HG02678 (cell line): ENCODE measurements at regions not wholly inside any gene's neighbourhood (a gene's known extent, or its start where the extent isn't known, plus 50 kb on each side); places are given as distances from the start of the nearest gene placed in this dataset.
"Not testable (repeated sequence)": the region's sequence is repeated elsewhere in the genome, so short reads cannot be mapped to it uniquely, and the experiment has no call there.

Experiments used
- ATAC-seq: cut with Tn5 transposase; IDR thresholded peaks from one replicate; pipeline ENCODE4 v1.9.1; 2021; ENCODE audit warnings: mild to moderate bottlenecking, moderate library complexity; ENCODE audit not compliant: unreplicated experiment

GRCh38 chr2:220782609-220783113, 789.4 kb downstream of the EPHA4 start:
- ATAC-seq, result no peak

- ATAC-seq, result no peak
Measured at GRCh38 chr2:220783671-220784070, 788.4 kb downstream of the EPHA4 start.

GRCh38 chr2:220785178-220785577, 786.9 kb downstream of the EPHA4 start:
- ATAC-seq, result no peak

GRCh38 chr2:220786216-220786615, 785.9 kb downstream of the EPHA4 start:
- no peak for ATAC-seq

- no peak for ATAC-seq
Measured at GRCh38 chr2:220787251-220787650, 784.9 kb downstream of the EPHA4 start.

- no peak for ATAC-seq
Measured at GRCh38 chr2:220789961-220790360, 782.1 kb downstream of the EPHA4 start.

- ATAC-seq, result no peak
Measured at GRCh38 chr2:220795705-220796104, 776.4 kb downstream of the EPHA4 start.

- no peak for ATAC-seq
Measured at GRCh38 chr2:220811115-220811514, 761.0 kb downstream of the EPHA4 start.

- no peak for ATAC-seq
Measured at GRCh38 chr2:220811952-220812570, 760.0 kb downstream of the EPHA4 start.

- ATAC-seq, result no peak
Measured at GRCh38 chr2:220814441-220814840, 757.7 kb downstream of the EPHA4 start.

GRCh38 chr2:220815698-220816097, 756.4 kb downstream of the EPHA4 start:
- ATAC-seq, result no peak

GRCh38 chr2:220821683-220822082, 750.4 kb downstream of the EPHA4 start:
- no peak for ATAC-seq

GRCh38 chr2:220823590-220823989, 748.5 kb downstream of the EPHA4 start:
- ATAC-seq, result not testable (repeated sequence)

- no peak for ATAC-seq
Measured at GRCh38 chr2:220833446-220833845, 738.7 kb downstream of the EPHA4 start.

GRCh38 chr2:220835583-220835982, 736.5 kb downstream of the EPHA4 start:
- ATAC-seq, result no peak

- ATAC-seq, result no peak
Measured at GRCh38 chr2:220837226-220837625, 734.9 kb downstream of the EPHA4 start.

GRCh38 chr2:220842901-220843665, 729.0 kb downstream of the EPHA4 start:
- no peak for ATAC-seq

GRCh38 chr2:220845766-220846273, 726.3 kb downstream of the EPHA4 start:
- no peak for ATAC-seq

GRCh38 chr2:220847006-220847405, 725.1 kb downstream of the EPHA4 start:
- no peak for ATAC-seq

- no peak for ATAC-seq
Measured at GRCh38 chr2:220847589-220847988, 724.5 kb downstream of the EPHA4 start.

- ATAC-seq, result no peak
Measured at GRCh38 chr2:220849433-220849832, 722.7 kb downstream of the EPHA4 start.

GRCh38 chr2:220850116-220850515, 722.0 kb downstream of the EPHA4 start:
- ATAC-seq, result no peak
